Glutamatergic neuron (in vitro differentiated cells): ENCODE measurements at regions not wholly inside any gene's neighbourhood (a gene's known extent, or its start where the extent isn't known, plus 50 kb on each side); places are given as distances from the start of the nearest gene placed in this dataset.

Experiments
- DNase-seq: peaks from one replicate; pipeline ENCODE4 v3.0.0; 2022
- H3K27ac Mint-ChIP-seq: one replicate; pipeline ENCODE4 v1.8.0; 2020; ENCODE audit warnings: mild to moderate bottlenecking, mixed read lengths, inconsistent platforms; ENCODE audit not compliant: unreplicated experiment
- H3K27me3 Mint-ChIP-seq: one replicate; pipeline ENCODE4 v1.8.0; 2020; ENCODE audit warnings: mild to moderate bottlenecking, moderate library complexity, mixed read lengths, inconsistent platforms; ENCODE audit not compliant: unreplicated experiment
- H3K36me3 Mint-ChIP-seq: one replicate; pipeline ENCODE4 v1.8.0; 2020; ENCODE audit warnings: mild to moderate bottlenecking, mixed read lengths, inconsistent platforms; ENCODE audit not compliant: unreplicated experiment
- H3K4me1 Mint-ChIP-seq: one replicate; pipeline ENCODE4 v1.8.0; 2020; ENCODE audit warnings: mild to moderate bottlenecking, low read depth, mixed read lengths, inconsistent platforms; ENCODE audit not compliant: unreplicated experiment
- H3K4me3 Mint-ChIP-seq: one replicate; pipeline ENCODE4 v1.8.0; 2020; ENCODE audit warnings: mild to moderate bottlenecking, mixed read lengths, inconsistent platforms; ENCODE audit not compliant: unreplicated experiment
- H3K9me3 Mint-ChIP-seq: one replicate; pipeline ENCODE4 v1.8.0; 2020; ENCODE audit warnings: mild to moderate bottlenecking, moderate library complexity, mixed read lengths, inconsistent platforms; ENCODE audit not compliant: unreplicated experiment
- TF ChIP-seq, protein P1 (sequence below): fragments of 200-600 bp; sonication (generic); IDR thresholded peaks from one replicate; pipeline ENCODE4 v1.5.0; 2021; ENCODE audit not compliant: partially characterized antibody, unreplicated experiment

DNA sequence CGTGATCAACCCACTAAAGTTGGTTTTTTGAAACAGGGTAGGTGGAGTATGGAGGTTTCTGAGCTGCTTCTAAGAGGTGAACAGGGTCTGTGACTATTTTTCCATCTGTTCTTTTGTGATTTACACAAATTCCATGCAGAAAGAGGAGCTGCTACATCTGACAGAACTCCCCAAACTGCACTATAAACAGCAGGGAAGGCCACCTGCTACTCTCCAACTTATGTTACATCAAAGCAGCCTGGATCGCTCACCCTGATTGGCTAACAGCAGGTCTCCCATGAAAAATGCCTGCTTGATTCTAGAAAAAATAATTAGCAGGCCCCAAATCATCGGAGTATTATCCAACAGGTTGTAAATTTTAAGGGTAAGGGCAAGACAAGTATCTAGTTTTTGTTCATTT is 282.9 kb upstream of the FLRT2 start:
- DNase-seq, result peak; percentile 42
- TF ChIP-seq, protein P1, sequence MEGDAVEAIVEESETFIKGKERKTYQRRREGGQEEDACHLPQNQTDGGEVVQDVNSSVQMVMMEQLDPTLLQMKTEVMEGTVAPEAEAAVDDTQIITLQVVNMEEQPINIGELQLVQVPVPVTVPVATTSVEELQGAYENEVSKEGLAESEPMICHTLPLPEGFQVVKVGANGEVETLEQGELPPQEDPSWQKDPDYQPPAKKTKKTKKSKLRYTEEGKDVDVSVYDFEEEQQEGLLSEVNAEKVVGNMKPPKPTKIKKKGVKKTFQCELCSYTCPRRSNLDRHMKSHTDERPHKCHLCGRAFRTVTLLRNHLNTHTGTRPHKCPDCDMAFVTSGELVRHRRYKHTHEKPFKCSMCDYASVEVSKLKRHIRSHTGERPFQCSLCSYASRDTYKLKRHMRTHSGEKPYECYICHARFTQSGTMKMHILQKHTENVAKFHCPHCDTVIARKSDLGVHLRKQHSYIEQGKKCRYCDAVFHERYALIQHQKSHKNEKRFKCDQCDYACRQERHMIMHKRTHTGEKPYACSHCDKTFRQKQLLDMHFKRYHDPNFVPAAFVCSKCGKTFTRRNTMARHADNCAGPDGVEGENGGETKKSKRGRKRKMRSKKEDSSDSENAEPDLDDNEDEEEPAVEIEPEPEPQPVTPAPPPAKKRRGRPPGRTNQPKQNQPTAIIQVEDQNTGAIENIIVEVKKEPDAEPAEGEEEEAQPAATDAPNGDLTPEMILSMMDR, result no peak

DNA sequence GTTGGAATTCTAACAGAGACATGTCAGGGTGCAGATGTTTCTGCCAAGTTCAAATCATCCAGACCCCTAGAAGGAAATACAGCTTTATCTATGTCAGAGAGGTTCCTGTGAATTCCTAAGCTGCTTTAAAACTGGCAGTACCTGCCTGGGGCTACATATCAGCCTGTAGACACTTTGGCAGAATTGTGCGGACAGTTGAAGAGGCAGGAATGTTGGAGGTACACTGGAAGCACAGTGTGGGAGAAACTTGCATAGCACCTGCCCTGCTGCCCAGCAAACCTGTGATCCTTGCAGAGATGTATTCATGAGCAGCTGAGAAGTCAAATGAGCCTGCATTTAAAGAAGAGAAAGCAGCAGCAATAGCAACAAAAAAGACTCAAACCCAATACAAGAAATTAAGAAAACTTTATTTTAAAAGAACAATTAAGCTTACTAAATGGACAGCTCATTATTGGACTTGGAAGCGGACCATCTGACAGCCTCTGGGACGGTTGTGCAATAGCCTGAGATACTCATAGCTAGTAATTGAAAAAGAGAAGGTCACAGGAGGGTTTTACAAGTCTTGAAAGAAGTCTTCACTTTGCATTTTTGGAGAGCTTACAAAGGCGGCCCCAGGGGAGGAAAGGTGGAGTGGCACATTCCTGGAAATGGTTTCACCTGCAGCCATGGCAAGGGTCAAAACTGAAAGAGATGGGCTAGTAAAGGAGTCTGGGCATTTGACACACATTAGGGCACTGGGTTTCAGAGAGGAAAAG is 280.9 kb upstream of the FLRT2 start:
- no peak for DNase-seq
- H3K9me3 Mint-ChIP-seq, result peaks cover 12% of the 10 kb centered on the region
- H3K4me1 Mint-ChIP-seq, result peaks cover 38% of the 10 kb centered on the region
- TF ChIP-seq, protein P1, result no peak
- H3K36me3 Mint-ChIP-seq, result no peaks in the 10 kb centered on the region
- H3K27me3 Mint-ChIP-seq, result peaks cover 10% of the 10 kb centered on the region
- peak overlapping the region; percentile 50 for H3K27ac Mint-ChIP-seq
- H3K4me3 Mint-ChIP-seq, result no peak overlapping the region

More for the DNA sequence above, 282.9 kb upstream of the FLRT2 start:
- Mint-ChIP-seq H3K27ac (peak overlapping the region; percentile 98), H3K4me3 (peak overlapping the region; percentile 67), H3K27me3 (peaks cover 10% of the 10 kb centered on the region), H3K4me1 (peaks cover 47% of the 10 kb centered on the region), H3K9me3 (peaks cover 12% of the 10 kb centered on the region), H3K36me3 (no peaks in the 10 kb centered on the region)

DNA sequence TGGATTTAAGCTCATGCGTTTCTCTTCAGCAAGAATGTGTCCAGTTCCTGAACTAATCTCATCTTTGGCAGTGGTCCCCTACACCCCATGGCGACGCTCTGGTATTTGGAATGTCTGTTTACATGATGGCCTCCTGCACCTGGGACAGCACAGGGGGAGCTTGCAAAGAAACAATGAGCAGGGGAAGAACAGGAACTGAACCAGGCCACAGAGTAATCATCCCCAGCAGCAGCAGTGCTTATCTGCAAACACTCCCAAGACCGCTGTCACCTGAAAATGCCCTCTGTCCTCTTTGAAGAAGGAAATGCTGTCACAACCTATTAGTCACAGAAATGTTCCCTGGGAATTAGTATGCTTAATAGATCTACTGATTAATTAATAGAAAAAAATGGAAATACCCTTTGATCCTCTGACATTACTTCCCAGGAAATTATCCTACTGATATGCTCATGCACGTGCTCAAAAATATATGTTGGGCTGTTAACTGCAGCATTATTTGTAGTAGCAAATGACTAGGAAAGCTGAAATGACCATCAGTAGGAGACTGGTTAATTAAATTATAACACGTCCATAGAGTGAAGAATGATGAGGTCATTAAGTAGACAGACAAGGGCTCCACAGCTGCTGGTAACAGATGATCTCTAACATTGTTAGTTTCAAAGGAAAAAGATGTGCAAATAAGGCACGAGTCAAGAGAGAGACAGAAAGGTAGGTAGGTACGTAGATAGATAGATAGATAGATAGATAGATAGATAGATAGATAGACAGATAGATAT is 279.3 kb upstream of the FLRT2 start:
- Mint-ChIP-seq H3K27me3 (peaks cover 10% of the 10 kb centered on the region), H3K27ac (peak overlapping the region; percentile 82), H3K4me3 (no peak overlapping the region), H3K36me3 (no peaks in the 10 kb centered on the region), H3K4me1 (peaks cover 33% of the 10 kb centered on the region), H3K9me3 (peaks cover 12% of the 10 kb centered on the region)
- TF ChIP-seq, protein P1, result no peak
- no peak for DNase-seq

DNA sequence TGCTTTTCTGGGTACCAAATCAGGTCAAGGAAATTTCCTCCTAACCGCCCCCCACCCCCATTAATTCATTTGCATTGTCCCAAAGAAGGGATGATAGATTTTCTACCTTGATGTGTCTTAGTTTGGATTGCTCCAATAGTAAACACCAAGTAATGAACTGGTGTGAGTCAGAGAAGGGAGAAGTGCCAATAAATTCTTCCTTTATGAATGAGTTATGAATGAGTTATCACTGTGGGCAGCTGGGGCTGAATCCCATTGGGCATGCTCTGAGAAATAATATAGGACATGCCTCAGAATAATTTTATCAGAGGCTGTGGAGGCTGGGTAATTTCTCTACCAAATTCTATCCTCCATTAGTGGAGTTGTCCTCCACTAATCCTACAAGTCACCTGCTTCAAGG is 277.9 kb upstream of the FLRT2 start:
- Mint-ChIP-seq H3K4me1 (peaks cover 22% of the 10 kb centered on the region), H3K36me3 (no peaks in the 10 kb centered on the region), H3K27me3 (peaks cover 6% of the 10 kb centered on the region), H3K4me3 (no peak overlapping the region), H3K27ac (no peak overlapping the region), H3K9me3 (peaks cover 7% of the 10 kb centered on the region)
- TF ChIP-seq, protein P1, result no peak
- DNase-seq, result no peak

DNA sequence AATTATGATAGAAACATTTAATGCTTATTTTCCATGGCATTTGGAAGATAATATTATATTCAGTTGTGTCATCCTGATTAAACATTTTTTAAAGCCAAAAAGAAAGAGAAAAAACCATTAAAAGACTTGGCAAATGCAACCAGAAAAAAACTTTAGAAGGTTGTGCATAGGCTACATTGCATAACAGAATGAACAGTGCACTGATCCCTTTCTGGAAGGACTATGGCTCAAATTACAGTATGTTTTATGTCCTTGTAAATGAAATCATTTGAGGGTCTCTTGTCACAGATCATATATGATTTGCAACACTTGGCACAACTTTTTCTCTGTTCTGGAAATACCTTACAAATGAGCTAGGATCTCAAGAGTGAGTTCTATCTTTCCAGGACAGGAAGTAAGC is 275.2 kb upstream of the FLRT2 start:
- Mint-ChIP-seq H3K9me3 (peaks cover 2% of the 10 kb centered on the region), H3K4me1 (peaks cover 11% of the 10 kb centered on the region), H3K36me3 (peaks cover 4% of the 10 kb centered on the region), H3K4me3 (no peak overlapping the region), H3K27me3 (peaks cover 2% of the 10 kb centered on the region), H3K27ac (no peak overlapping the region)
- no peak for DNase-seq
- TF ChIP-seq, protein P1, result no peak
